HL-60 (cell line): ENCODE measurements at regions not wholly inside any gene's neighbourhood (a gene's known extent, or its start where the extent isn't known, plus 50 kb on each side); places are given as distances from the start of the nearest gene placed in this dataset.

Experiments
- DNase-seq, 2 experiments: peaks; one replicate each; pipeline ENCODE4 v3.0.0-alpha.2; 2010 to 2020; ENCODE audit warnings: low read depth in 1 of 2, low spot score in 1 of 2
- H3K27ac ChIP-seq: fragments of 250-450 bp; sonication (Bioruptor Pico); replicated peaks from 2 replicates; pipeline ENCODE4 v1.5.1; 2020; ENCODE audit warnings: mild to moderate bottlenecking, moderate library complexity
- H3K27me3 ChIP-seq: fragments of 250-450 bp; sonication (Bioruptor Pico); 2 replicates; pipeline ENCODE4 v1.5.1; 2021; ENCODE audit warnings: mild to moderate bottlenecking, moderate library complexity; ENCODE audit not compliant: insufficient read depth, poor library complexity, severe bottlenecking
- H3K4me3 ChIP-seq: replicated peaks from 2 replicates; pipeline ENCODE4 v1.5.1; 2011; ENCODE audit warnings: mild to moderate bottlenecking, control low read depth, low read length; ENCODE audit not compliant: insufficient read depth
- CTCF ChIP-seq: IDR thresholded peaks from one replicate; pipeline ENCODE4 v1.5.1; 2011; ENCODE audit warnings: low read length, control low read depth, inconsistent platforms; ENCODE audit not compliant: insufficient read depth
- GABPA ChIP-seq: IDR thresholded peaks from 2 replicates; pipeline ENCODE4 v1.6.1; 2012; ENCODE audit warnings: low read depth
- POLR2AphosphoS5 ChIP-seq: IDR thresholded peaks from 2 replicates; pipeline ENCODE4 v1.6.1; 2012; ENCODE audit warnings: low read depth
- REST ChIP-seq: IDR thresholded peaks from 2 replicates; pipeline ENCODE4 v1.6.1; 2012; ENCODE audit warnings: low read depth; ENCODE audit not compliant: insufficient replicate concordance
- SPI1 ChIP-seq: IDR thresholded peaks from 2 replicates; pipeline ENCODE4 v1.6.1; 2012; ENCODE audit warnings: low read depth, mild to moderate bottlenecking, borderline replicate concordance

GRCh38 chr3:481111-481510, 284.5 kb downstream of the CHL1 start:
- Histone ChIP-seq H3K27ac (no peak overlapping the region), H3K27me3 (no peaks in the 10 kb centered on the region), H3K4me3 (no peak overlapping the region)
- DNase-seq, result no peak
- TF ChIP-seq SPI1, result no peak
- TF ChIP-seq REST, result no peak
- no peak for TF ChIP-seq GABPA
- no peak for TF ChIP-seq CTCF
- no peak for TF ChIP-seq POLR2AphosphoS5

- Histone ChIP-seq H3K27me3 (no peaks in the 10 kb centered on the region), H3K4me3 (no peak overlapping the region), H3K27ac (no peak overlapping the region)
- TF ChIP-seq POLR2AphosphoS5 (no peak), REST (no peak), SPI1 (no peak), CTCF (no peak), GABPA (no peak)
- no peak for DNase-seq
Observed at GRCh38 chr3:481680-482079, 285.1 kb downstream of the CHL1 start.

GRCh38 chr3:482479-482878, 285.9 kb downstream of the CHL1 start:
- H3K27ac ChIP-seq, result no peak overlapping the region
- H3K4me3 ChIP-seq, result no peak overlapping the region
- DNase-seq, result no peak
- no peaks in the 10 kb centered on the region for H3K27me3 ChIP-seq
- TF ChIP-seq CTCF, result no peak
- TF ChIP-seq REST, result no peak
- no peak for TF ChIP-seq GABPA
- TF ChIP-seq POLR2AphosphoS5, result no peak
- TF ChIP-seq SPI1, result no peak
